Endothelial cell of umbilical vein (primary cell): ENCODE measurements at regions not wholly inside any gene's neighbourhood (a gene's known extent, or its start where the extent isn't known, plus 50 kb on each side); places are given as distances from the start of the nearest gene placed in this dataset.

ENCODE experiments used
- BruUV-seq: library from RNA; stranded (reverse); fragments of 400-500 nt; replicated peaks from 2 replicates; lab custom pipeline; 2021; lab: Mats Ljungman, UMichigan
- CTCF ChIA-PET: fragments of 300-600, 350-600 bp; sonication (Branson Sonifier 250); formaldehyde crosslinking; loops from one replicate; lab custom pipeline; 2021; ENCODE audit warnings: antibody characterized with exemption, inconsistent platforms; lab: Charles Lee
- POLR2A ChIA-PET: fragments of 300-600, 350-600 bp; sonication (Branson Sonifier 250); formaldehyde crosslinking; loops from one replicate; lab custom pipeline; 2021; ENCODE audit warnings: antibody characterized with exemption, inconsistent platforms; lab: Charles Lee
- DNase-seq: peaks from one replicate; pipeline ENCODE4 v3.0.0-alpha.2; 2011; ENCODE audit warnings: low read depth, low spot score
- FAIRE-seq: peaks from 2 replicates; lab custom pipeline; 2011; peaks lifted over from hg19 to GRCh38; lab: Jason Lieb, UNC
- H2AFZ ChIP-seq: 2 replicates; pipeline ENCODE4 v1.6.0; 2012; ENCODE audit warnings: low read depth, low read length, control low read depth, inconsistent platforms
- H3K27ac ChIP-seq: 2 replicates; pipeline ENCODE4 v1.5.1; 2011; ENCODE audit warnings: low read depth, mild to moderate bottlenecking, control low read depth, low read length, moderate library complexity; ENCODE audit not compliant: insufficient read depth
- H3K27me3 ChIP-seq, 2 experiments: 2 replicates each; pipeline versions ENCODE4 v1.6.0 to v1.6.1; 2011; ENCODE audit warnings: low read length in 2 of 2, mixed read lengths in 1 of 2; ENCODE audit not compliant: control insufficient read depth in 2 of 2, insufficient read depth in 2 of 2
- H3K36me3 ChIP-seq, 2 experiments: 2 replicates in 1 of 2; 3 replicates in 1 of 2; pipeline ENCODE4 v1.5.1; 2011; ENCODE audit warnings: low read length in 2 of 2, mild to moderate bottlenecking in 1 of 2, moderate library complexity in 1 of 2; ENCODE audit not compliant: control insufficient read depth in 2 of 2, insufficient read depth in 2 of 2; ENCODE audit errors: extremely low read depth in 1 of 2
- H3K4me1 ChIP-seq: 3 replicates; pipeline ENCODE4 v1.5.1; 2011; ENCODE audit warnings: mild to moderate bottlenecking, low read length; ENCODE audit not compliant: control insufficient read depth, insufficient read depth; ENCODE audit errors: extremely low read depth
- H3K4me2 ChIP-seq: 2 replicates; pipeline ENCODE4 v1.6.1; 2011; ENCODE audit warnings: low read length, control low read depth, mixed read lengths; ENCODE audit not compliant: insufficient read depth
- H3K4me3 ChIP-seq, 3 experiments: fragments of 200-600 bp in 1 of 3; sonication (generic), shearing (Covaris generic) in 1 of 3; replicated peaks in 1 of 3; 2 replicates each; pipeline ENCODE4 v1.5.1; 2011 to 2016; ENCODE audit warnings: control low read depth in 3 of 3, low read length in 3 of 3, mild to moderate bottlenecking in 2 of 3, inconsistent platforms in 1 of 3, low read depth in 1 of 3, moderate library complexity in 1 of 3; ENCODE audit not compliant: insufficient read depth in 1 of 3
- H3K79me2 ChIP-seq: 2 replicates; pipeline ENCODE4 v1.6.0; 2012; ENCODE audit warnings: low read length, inconsistent platforms; ENCODE audit not compliant: control insufficient read depth, insufficient read depth
- H3K9ac ChIP-seq: replicated peaks from 2 replicates; pipeline ENCODE3; 2011; ENCODE audit warnings: low read length, control low read depth; ENCODE audit not compliant: insufficient read depth; ENCODE audit errors: extremely low read depth
- H3K9me1 ChIP-seq: replicated peaks from 3 replicates; pipeline ENCODE4 v1.6.0; 2011; ENCODE audit warnings: mild to moderate bottlenecking, low read length; ENCODE audit not compliant: control insufficient read depth, insufficient read depth; ENCODE audit errors: extremely low read depth
- H3K9me3 ChIP-seq: replicated peaks from 2 replicates; pipeline ENCODE4 v1.5.1; 2012; ENCODE audit warnings: low read length, inconsistent platforms; ENCODE audit not compliant: control insufficient read depth, insufficient read depth
- H4K20me1 ChIP-seq: replicated peaks from 2 replicates; pipeline ENCODE3; 2011; ENCODE audit warnings: mild to moderate bottlenecking, low read length; ENCODE audit not compliant: control insufficient read depth, insufficient read depth; ENCODE audit errors: extremely low read depth
- EZH2 ChIP-seq: IDR thresholded peaks from 2 replicates; pipeline ENCODE4 v1.6.1; 2012; ENCODE audit warnings: borderline replicate concordance, low read depth, mild to moderate bottlenecking, moderate library complexity, low read length, inconsistent platforms; ENCODE audit not compliant: severe bottlenecking
- FOS ChIP-seq: IDR thresholded peaks from 2 replicates; pipeline ENCODE4 v1.6.1; 2011; ENCODE audit warnings: mild to moderate bottlenecking, low read length, moderate library complexity, borderline replicate concordance; ENCODE audit not compliant: insufficient read depth
- GATA2 ChIP-seq: IDR thresholded peaks from 2 replicates; pipeline ENCODE4 v1.7.0; 2011; ENCODE audit warnings: low read depth, mild to moderate bottlenecking, moderate library complexity, mixed read lengths, low read length; ENCODE audit not compliant: insufficient read length, insufficient read depth
- JUN ChIP-seq: IDR thresholded peaks from 2 replicates; pipeline ENCODE4 v1.6.1; 2011; ENCODE audit warnings: borderline replicate concordance, low read depth; ENCODE audit not compliant: insufficient read length, insufficient read depth
- MYC ChIP-seq: IDR thresholded peaks from one replicate; pipeline ENCODE4 v1.6.1; 2011; ENCODE audit warnings: mild to moderate bottlenecking, low read depth, low read length
- POLR2A ChIP-seq: IDR thresholded peaks from 2 replicates; pipeline ENCODE4 v1.6.1; 2012; ENCODE audit warnings: low read depth, mild to moderate bottlenecking, control low read depth, low read length
- POLR2AphosphoS5 ChIP-seq: IDR thresholded peaks from 2 replicates; pipeline ENCODE4 v1.6.1; 2012; ENCODE audit warnings: low read depth, mild to moderate bottlenecking, control low read depth, low read length, moderate library complexity; ENCODE audit not compliant: insufficient read depth
- dilution Hi-C: fragments of 300-500 bp; cut with MboI; formaldehyde crosslinking; loops from one replicate; pipeline ENCODE4 v1.15.0; 2019; ENCODE audit warnings: low sequenced_read_pairs; ENCODE audit not compliant: extremely low pct_ligation_motif_present
- intact Hi-C: fragments of 100-400 bp; cut with micrococcal nuclease; formaldehyde crosslinking; loops from one replicate; pipeline ENCODE4 v1.10.0; 2022
- TF ChIP-seq, protein P1 (sequence below), 2 donors: IDR thresholded peaks; 1 replicate in 1 of 2; 2 replicates in 1 of 2; pipeline ENCODE4 v1.5.1; 2011; ENCODE audit warnings: low read length in 2 of 2, mild to moderate bottlenecking in 2 of 2, moderate library complexity in 2 of 2, control low read depth in 1 of 2, inconsistent platforms in 1 of 2, low read depth in 1 of 2; ENCODE audit not compliant: insufficient read depth in 1 of 2; ENCODE audit errors: extremely low read depth in 1 of 2
- TF ChIP-seq, protein P2 (sequence below): IDR thresholded peaks from 2 replicates; pipeline ENCODE4 v1.6.1; 2011; ENCODE audit not compliant: insufficient read depth, insufficient read length

DNA sequence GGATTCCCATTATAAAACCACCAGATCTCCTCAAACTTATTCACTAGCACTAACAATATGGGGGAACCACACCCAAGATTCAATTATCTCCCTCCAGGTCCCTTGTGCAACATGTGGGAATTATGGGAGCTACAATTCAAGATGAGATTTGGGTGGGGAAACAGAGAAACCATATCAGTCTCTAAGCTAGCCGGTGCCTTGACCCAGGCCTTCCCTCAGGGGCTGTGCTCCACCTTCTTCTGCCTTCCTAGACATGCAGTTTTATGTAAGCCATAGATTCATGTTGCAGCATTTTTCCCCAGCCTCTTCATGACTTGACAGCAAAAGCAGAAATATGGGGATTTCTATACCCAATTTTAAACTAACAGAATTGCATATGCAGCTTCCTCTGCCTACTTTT, 559.2 kb downstream of the TNS1 start:
- no TSS peak for BruUV-seq
- Histone ChIP-seq H3K4me1 (no peaks in the 10 kb centered on the region), H2AFZ (no peak overlapping the region), H3K79me2 (no peaks in the 10 kb centered on the region), H3K27ac (no peak overlapping the region), H3K4me3 (no peak overlapping the region), H3K9me3 (no peaks in the 10 kb centered on the region), H3K4me2 (no peak overlapping the region), H3K9ac (no peak overlapping the region), H4K20me1 (no peaks in the 10 kb centered on the region), H3K27me3 (no peaks in the 10 kb centered on the region), H3K9me1 (no peaks in the 10 kb centered on the region), H3K36me3 (no peaks in the 10 kb centered on the region)
- intact Hi-C loops (no loop called here), dilution Hi-C loops (no loop called here)
- ChIA-PET CTCF (interaction anchor here (0.8 kb wide), 1 partner anchor 14 kb away, joined by 3 read pairs; no protein-coding TSS in a partner anchor), POLR2A (no interaction called here)
- DNase-seq = no peak
- FAIRE-seq = no peak
- TF ChIP-seq EZH2 (no peak), POLR2AphosphoS5 (no peak), FOS (no peak), JUN (no peak), GATA2 (no peak), POLR2A (no peak), MYC (no peak)
- TF ChIP-seq, protein P1, sequence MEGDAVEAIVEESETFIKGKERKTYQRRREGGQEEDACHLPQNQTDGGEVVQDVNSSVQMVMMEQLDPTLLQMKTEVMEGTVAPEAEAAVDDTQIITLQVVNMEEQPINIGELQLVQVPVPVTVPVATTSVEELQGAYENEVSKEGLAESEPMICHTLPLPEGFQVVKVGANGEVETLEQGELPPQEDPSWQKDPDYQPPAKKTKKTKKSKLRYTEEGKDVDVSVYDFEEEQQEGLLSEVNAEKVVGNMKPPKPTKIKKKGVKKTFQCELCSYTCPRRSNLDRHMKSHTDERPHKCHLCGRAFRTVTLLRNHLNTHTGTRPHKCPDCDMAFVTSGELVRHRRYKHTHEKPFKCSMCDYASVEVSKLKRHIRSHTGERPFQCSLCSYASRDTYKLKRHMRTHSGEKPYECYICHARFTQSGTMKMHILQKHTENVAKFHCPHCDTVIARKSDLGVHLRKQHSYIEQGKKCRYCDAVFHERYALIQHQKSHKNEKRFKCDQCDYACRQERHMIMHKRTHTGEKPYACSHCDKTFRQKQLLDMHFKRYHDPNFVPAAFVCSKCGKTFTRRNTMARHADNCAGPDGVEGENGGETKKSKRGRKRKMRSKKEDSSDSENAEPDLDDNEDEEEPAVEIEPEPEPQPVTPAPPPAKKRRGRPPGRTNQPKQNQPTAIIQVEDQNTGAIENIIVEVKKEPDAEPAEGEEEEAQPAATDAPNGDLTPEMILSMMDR (IDR thresholded peaks at IDR 0.05; ENCODE audit: extremely low read depth in 1 of 2, insufficient read depth in 1 of 2, low read depth in 1 of 2, low read length in 2 of 2) = no peak
- TF ChIP-seq, protein P2, sequence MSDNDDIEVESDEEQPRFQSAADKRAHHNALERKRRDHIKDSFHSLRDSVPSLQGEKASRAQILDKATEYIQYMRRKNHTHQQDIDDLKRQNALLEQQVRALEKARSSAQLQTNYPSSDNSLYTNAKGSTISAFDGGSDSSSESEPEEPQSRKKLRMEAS = no peak
